NCI-H748 (cell line): ENCODE measurements at regions not wholly inside any gene's neighbourhood (a gene's known extent, or its start where the extent isn't known, plus 50 kb on each side); places are given as distances from the start of the nearest gene placed in this dataset.

Experiments used
- DNase-seq: peaks from one replicate; lab custom pipeline; 2025; ENCODE audit not compliant: unreplicated experiment; lab: John Stamatoyannopoulos, UW

GRCh38 chr4:13316354-13316753, 167.8 kb downstream of the RAB28 start:
- no peak for DNase-seq

DNA sequence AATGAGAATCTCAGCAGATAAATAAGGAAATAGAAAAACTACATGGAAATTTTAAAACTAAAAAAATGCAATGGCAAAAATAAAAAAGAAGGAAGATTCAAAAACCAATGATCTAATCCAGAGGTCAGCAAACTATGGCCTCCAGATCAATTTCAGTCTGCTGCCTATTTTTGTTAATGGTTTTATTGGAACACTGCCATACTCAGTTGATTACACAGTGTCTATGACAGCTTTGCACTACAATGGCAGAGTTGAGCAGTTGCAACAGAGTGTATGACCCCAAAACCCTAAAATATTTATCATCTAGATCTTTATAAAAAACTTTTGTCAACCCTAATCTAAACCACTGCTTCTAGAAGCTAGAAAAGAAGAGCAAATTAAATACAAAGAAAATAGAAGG, 170.3 kb downstream of the RAB28 start:
- DNase-seq, result peak; percentile 70

- no peak for DNase-seq
Observed at GRCh38 chr4:13312264-13312663, 171.9 kb downstream of the RAB28 start.

GRCh38 chr4:13309751-13310150, 174.4 kb downstream of the RAB28 start:
- DNase-seq, result no peak

GRCh38 chr4:13306356-13306755, 177.8 kb downstream of the RAB28 start:
- no peak for DNase-seq

GRCh38 chr4:13302876-13303275, 181.3 kb downstream of the RAB28 start:
- no peak for DNase-seq

DNA sequence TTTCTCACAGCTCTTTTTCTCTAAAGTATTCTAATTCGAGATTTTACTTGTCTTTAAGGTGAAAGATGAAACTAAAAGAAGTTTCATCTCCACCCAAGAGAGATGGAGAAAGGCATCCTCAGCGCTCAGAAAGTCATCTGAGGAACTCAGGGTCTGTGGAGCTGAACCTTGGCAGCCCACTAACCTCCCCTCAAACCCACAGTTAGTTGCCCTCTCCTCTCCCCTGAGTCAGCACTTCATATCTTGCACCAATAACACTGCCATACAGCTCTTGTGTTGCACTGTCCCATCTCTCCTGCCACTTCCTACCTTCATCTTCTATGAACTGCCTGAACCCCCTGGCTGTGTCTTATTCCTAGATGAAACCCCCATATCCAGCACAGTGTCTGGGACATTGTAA, 184.8 kb downstream of the RAB28 start:
- DNase-seq, result no peak

DNA sequence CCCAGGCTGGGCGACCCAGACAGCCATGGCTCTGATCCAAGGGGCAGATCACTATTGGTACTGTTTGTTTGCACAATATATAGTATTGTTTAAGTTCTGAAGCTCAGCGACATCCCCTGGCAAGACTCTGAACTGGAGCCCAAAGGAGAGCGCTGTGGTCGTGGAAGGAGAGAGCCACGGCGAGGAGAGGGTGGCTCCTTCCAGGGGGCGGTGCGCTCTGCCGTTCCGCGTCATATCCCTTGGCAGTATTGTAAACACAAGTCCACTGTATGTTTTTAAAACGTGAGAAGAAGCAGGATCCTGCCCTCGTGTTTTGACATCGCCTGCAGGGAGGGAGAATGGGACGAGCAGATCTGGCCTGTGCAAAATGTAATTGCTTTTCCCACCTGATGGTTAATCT, 185.5 kb downstream of the RAB28 start:
- DNase-seq, result peak; percentile 22

DNA sequence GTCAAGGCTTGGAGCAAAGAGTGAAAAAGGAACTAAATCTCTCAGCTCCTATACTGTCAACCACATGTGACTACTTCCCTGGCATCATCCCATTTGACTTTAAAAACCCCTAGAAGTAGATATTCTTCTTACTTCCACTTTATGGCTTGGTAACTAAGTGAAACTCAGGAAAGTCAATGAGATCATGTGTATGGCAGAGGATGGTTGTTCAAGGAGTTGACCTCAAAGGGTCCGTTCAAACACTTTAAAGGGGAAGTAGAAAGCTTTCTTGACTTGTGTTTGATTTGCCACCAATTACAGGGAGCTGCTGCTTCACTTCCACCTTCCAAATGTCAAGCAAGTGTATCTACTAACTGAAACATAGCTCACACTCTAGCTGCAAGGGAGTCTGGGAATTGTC, 187.2 kb downstream of the RAB28 start:
- no peak for DNase-seq

GRCh38 chr4:13294961-13295605, 189.1 kb downstream of the RAB28 start:
- DNase-seq, result no peak

GRCh38 chr4:13292372-13292771, 191.8 kb downstream of the RAB28 start:
- no peak for DNase-seq

DNA sequence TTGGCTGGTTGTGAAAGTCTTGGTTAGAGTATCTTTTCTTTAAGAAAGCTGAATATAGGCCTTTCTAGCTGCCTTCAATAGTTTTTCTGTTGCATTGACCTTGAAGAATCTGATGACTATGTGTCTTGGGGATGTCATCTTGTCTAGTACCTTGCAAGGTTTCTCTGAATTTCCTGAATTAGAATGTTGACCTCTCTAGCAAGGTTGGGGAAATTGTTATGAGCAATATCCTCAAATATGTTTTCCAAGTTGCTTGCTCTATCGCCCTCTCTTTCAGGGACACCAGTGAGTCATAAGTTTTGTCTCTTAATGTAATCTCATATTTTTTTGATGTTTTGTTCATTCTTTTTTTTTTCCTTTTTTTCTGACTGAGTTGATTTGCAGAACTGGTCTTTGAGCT, 194.7 kb downstream of the RAB28 start:
- no peak for DNase-seq

- DNase-seq, result no peak
Observed at GRCh38 chr4:13285336-13285735, 198.8 kb downstream of the RAB28 start.

- no peak for DNase-seq
Observed at GRCh38 chr4:13284932-13285331, 199.2 kb downstream of the RAB28 start.

GRCh38 chr4:13276357-13276756, 207.8 kb downstream of the RAB28 start:
- no peak for DNase-seq

GRCh38 chr4:13268703-13269102, 215.4 kb downstream of the RAB28 start:
- DNase-seq, result no peak

DNA sequence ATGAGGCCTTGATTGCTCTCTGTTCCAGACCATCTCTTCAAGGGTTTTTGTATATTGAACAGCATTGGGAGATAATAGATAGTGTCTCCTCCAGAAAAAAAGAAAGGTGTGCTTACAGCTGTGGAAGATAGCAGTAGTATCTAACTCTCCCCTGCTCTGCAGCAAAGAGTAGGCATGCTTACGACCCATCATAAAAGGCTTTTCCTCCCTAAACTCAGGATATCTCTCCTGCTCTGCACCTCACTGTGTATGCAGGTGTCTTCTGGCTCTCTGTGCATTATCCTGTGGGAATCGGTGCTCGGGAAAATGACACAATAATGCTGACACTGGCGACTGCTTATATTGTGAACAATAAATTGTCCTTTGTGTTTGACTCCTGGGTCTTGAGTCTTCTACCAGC, 216.0 kb downstream of the RAB28 start:
- no peak for DNase-seq

GRCh38 chr4:13267091-13267490, 217.0 kb downstream of the RAB28 start:
- DNase-seq, result no peak

DNA sequence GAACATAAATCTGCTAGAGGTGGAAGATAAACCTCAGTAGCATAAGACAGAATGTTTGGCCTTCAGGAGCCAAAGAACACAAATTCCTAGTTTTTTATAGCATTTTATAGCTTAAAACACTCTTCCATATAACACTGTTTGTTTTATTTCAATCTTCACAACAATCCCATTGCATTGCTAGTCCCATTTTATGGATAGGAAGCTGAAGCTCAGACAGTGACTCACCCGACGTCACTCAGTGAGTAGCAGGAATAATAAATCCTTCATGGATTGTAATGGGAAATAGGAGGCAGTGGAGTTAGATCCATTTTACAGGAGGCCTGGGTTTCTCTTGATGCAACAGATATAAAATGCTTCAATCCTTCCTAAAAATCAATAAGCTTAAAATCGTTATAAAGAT, 217.5 kb downstream of the RAB28 start:
- no peak for DNase-seq

DNA sequence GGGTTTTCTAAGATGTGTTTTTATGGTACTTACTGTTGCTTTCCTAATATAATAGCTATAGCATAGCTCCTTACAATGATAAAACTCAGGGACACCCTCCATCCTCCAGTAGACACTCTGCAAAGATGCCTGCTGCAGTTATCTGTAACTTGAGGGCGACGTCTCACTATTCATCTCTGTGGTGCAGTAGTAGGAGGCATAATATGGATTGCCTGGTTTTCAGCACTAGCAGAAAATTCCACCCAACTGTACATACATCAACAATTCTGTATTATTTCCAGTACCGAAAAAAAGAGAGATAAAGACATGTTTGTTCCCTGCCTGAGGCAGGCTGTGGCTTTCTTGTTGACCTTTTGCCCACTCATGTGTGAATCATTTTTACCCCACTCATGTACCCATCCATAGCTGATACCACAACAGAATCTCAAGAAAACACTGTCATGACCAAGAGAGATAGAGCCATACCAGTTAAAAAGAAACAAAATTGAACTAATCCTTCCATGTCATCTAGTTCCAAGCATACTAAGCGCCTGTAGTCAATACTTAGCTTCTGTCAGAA, 220.1 kb downstream of the RAB28 start:
- DNase-seq, result no peak

DNA sequence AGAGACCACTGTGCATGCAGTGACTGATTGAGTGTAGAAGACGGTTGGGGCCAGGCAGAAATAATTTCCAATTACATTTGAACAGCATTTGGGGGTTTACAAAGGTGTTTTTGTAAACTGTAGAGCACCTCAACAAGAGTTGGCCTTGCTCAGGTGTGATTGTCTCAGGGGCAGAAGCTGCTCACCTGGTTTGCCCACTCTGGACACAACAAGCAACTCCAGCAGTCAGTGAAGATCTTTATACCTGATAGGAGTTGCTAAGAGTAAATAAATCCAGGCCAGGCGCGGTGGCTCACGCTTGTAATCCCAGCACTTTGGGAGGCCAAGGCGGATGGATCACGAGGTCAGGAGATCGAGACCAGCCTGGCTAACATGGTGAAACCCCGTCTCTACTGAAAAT, 221.3 kb downstream of the RAB28 start:
- DNase-seq, result peak; percentile 47

DNA sequence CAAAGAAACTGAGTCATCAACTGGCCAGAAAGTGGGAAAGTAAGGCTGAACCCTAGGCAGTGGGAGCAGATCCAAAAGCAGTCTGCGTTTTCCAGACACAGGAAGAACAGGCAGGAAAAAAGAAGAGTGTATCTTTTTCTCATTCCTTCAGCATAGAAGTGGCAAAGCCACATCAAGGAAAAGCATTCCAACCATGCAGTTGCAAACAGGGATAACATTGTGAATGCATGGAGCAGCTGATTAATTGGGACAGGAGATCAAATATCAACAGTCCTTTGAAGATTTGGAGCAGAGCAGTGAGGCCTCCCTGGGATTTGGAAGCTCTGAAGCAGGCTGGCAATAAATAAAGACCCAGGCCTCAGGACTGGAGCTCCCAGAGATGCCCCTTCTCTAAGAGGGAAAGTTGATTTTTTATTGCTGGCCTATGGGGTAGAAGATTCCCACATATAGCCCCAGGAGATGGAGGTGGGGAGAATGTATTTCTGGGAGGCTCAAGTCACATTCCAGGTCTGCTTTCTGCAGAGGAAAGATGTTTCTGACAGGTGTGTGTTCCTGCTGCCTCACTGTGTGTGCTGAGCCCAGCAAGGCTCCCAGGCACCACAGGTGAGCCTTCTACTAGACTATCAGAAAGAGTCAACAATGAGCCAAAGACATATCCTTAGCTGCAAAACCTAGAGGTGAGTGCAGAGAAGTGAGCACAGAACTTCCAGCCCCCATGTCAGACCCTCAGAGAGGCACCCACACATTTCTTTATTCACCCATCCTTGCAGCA, 222.5 kb downstream of the RAB28 start:
- DNase-seq, result no peak
